Fibroblast of lung (primary cell): ENCODE measurements at regions not wholly inside any gene's neighbourhood (a gene's known extent, or its start where the extent isn't known, plus 50 kb on each side); places are given as distances from the start of the nearest gene placed in this dataset.

ENCODE experiments used
- EZH2 ChIP-seq: IDR thresholded peaks from 2 replicates; pipeline ENCODE4 v1.5.1; 2012; ENCODE audit warnings: low read length, control low read depth, mild to moderate bottlenecking; ENCODE audit errors: missing control alignments
- TF ChIP-seq, protein P1 (sequence below), 2 donors: IDR thresholded peaks in 1 of 2; conservative IDR thresholded peaks in 1 of 2; 1 replicate in 1 of 2; 2 replicates in 1 of 2; pipeline ENCODE4 v1.5.1; 2011 to 2012; ENCODE audit warnings: low read length in 2 of 2, control low read depth in 1 of 2, inconsistent platforms in 1 of 2, low read depth in 1 of 2, mild to moderate bottlenecking in 1 of 2

DNA sequence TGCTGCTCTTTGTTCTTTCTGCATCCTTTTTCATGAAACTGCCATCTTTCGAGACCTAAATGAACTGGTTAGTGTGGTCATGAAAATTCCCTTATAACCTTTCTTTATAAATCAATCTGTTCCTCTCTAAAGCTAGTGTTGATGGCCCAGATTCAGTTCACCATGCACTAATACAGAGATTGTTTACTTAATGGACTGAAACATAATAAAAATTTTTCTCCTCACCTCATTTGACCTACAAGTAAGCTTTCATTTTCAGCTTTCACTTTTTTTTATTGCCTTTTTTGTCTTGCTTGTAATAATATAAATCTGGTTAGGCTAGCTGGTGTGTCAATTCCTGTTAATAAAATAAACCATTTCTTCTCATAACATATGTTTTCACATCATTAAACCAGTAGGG is 183.8 kb downstream of the CCDC59 start:
- TF ChIP-seq, protein P1, sequence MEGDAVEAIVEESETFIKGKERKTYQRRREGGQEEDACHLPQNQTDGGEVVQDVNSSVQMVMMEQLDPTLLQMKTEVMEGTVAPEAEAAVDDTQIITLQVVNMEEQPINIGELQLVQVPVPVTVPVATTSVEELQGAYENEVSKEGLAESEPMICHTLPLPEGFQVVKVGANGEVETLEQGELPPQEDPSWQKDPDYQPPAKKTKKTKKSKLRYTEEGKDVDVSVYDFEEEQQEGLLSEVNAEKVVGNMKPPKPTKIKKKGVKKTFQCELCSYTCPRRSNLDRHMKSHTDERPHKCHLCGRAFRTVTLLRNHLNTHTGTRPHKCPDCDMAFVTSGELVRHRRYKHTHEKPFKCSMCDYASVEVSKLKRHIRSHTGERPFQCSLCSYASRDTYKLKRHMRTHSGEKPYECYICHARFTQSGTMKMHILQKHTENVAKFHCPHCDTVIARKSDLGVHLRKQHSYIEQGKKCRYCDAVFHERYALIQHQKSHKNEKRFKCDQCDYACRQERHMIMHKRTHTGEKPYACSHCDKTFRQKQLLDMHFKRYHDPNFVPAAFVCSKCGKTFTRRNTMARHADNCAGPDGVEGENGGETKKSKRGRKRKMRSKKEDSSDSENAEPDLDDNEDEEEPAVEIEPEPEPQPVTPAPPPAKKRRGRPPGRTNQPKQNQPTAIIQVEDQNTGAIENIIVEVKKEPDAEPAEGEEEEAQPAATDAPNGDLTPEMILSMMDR (conservative IDR thresholded peaks at IDR 0.05 in 1 of 2, IDR thresholded peaks at IDR 0.05 in 1 of 2; ENCODE audit: low read depth in 1 of 2, low read length in 2 of 2), result no peak
- TF ChIP-seq EZH2, result no peak
